GM12872 (cell line): ENCODE measurements at regions not wholly inside any gene's neighbourhood (a gene's known extent, or its start where the extent isn't known, plus 50 kb on each side); places are given as distances from the start of the nearest gene placed in this dataset.

Source experiments
- CTCF ChIP-seq: IDR thresholded peaks from 3 replicates; pipeline ENCODE4 v1.5.1; 2011; ENCODE audit warnings: low read depth, mild to moderate bottlenecking, low read length, moderate library complexity; ENCODE audit not compliant: insufficient read depth

GRCh38 chr21:28263974-28264373, 728.7 kb downstream of the LTN1 start:
- no peak for TF ChIP-seq CTCF

GRCh38 chr21:28261298-28261697, 731.4 kb downstream of the LTN1 start:
- TF ChIP-seq CTCF: no peak

GRCh38 chr21:28257276-28257675, 735.4 kb downstream of the LTN1 start:
- no peak for TF ChIP-seq CTCF

- TF ChIP-seq CTCF: no peak
Measured at GRCh38 chr21:28256837-28257236, 735.8 kb downstream of the LTN1 start.

- no peak for TF ChIP-seq CTCF
Measured at GRCh38 chr21:28256420-28256831, 736.3 kb downstream of the LTN1 start.

GRCh38 chr21:28253961-28254360, 738.7 kb downstream of the LTN1 start:
- no peak for TF ChIP-seq CTCF

GRCh38 chr21:28253338-28253737, 739.3 kb downstream of the LTN1 start:
- TF ChIP-seq CTCF: no peak

GRCh38 chr21:28252928-28253327, 739.7 kb downstream of the LTN1 start:
- TF ChIP-seq CTCF: no peak
